Fibroblast of the aortic adventitia (primary cell): ENCODE measurements at regions not wholly inside any gene's neighbourhood (a gene's known extent, or its start where the extent isn't known, plus 50 kb on each side); places are given as distances from the start of the nearest gene placed in this dataset.

Experiments used
- DNase-seq: peaks from one replicate; pipeline ENCODE4 v3.0.0-alpha.2; 2010; ENCODE audit warnings: low read depth
- H3K4me3 ChIP-seq: 2 replicates; pipeline ENCODE4 v1.5.1; 2011; ENCODE audit warnings: low read depth, mild to moderate bottlenecking, control low read depth, low read length, moderate library complexity
- CTCF ChIP-seq: IDR thresholded peaks from 2 replicates; pipeline ENCODE4 v1.5.1; 2011; ENCODE audit warnings: mild to moderate bottlenecking, low read length, control low read depth, inconsistent platforms; ENCODE audit not compliant: insufficient read depth

DNA sequence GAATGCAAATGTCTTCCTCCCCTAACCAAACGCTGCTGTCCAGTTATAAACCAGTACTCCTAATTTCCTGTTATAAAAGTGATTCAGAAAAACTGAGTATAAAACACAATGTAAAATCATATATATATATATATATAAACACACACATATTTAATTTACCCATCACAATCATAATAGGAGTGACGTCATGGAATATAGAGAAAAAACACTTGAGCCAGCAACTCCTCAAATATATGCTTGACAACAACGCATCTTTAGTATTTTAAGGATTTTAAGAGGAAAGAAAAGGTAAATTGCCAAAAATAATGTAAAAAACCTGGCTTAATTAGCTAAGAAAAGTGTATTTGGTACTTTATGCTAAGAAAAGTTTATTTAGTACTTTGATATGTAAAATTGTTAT is 2701.7 kb downstream of the PCDH7 start:
- no peak for DNase-seq
- no peak overlapping the region for H3K4me3 ChIP-seq
- no peak for TF ChIP-seq CTCF

GRCh38 chr4:33422656-33423055 is 2702.5 kb downstream of the PCDH7 start:
- no peak for DNase-seq
- no peak for TF ChIP-seq CTCF
- H3K4me3 ChIP-seq: no peak overlapping the region

DNA sequence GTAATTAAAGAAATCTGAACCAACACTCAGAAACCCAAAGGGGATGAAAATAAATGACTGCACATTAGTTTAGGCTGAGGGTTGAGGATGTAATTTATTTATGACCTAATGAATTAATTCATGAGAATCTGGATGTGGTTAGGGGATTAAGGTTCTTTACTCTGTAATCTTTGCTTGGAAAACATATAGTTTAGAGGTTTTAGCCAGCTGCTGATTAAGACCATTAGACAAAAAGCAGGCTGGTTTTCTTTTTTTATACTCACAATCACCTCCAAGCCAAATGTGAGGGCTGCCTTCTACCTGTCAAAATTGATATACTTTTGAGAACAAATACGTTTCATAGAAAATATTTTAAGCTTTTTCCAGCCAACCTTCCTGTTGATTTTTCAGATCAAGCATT is 2705.8 kb downstream of the PCDH7 start:
- DNase-seq: no peak
- TF ChIP-seq CTCF: no peak
- no peak overlapping the region for H3K4me3 ChIP-seq

DNA sequence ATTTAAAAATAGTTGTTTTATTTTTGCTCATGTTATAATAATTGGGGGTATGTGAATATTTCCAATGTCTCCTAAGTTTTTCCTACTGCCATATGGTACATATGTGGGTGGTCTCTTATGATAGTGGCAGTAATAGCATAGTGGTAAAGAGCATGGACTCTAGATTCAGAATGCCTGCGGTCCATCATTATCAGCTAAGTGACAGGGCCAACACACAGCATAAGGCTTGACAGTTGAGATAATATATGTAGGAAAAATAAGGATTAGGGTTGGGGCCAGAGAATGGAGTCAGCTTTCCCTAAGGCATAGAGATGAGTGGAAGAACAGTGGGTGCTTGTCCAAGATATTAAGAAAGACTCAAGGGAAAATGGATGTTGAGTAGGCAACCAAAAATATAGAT is 2707.5 kb downstream of the PCDH7 start:
- H3K4me3 ChIP-seq: no peak overlapping the region
- TF ChIP-seq CTCF: no peak
- DNase-seq: no peak

DNA sequence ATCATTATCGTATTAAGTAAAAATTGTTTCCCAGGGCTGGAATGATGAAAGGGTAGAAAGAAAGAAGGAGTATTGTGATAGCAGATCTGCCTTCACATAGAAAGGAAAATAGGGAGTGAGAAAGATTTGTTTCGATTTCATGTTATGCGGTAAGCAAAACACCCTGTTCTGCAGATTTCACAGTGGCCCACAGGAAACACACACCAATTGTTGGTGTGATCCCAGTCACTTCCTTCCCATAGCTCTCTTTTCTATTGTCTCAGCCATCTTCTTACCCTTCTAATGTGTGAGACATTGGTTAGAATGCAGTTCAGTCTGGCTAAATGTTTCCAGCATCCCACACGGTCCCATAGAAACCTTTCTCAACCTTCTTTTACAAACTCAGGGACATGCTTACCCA is 2709.8 kb downstream of the PCDH7 start:
- no peak for DNase-seq
- no peak overlapping the region for H3K4me3 ChIP-seq
- TF ChIP-seq CTCF: no peak

DNA sequence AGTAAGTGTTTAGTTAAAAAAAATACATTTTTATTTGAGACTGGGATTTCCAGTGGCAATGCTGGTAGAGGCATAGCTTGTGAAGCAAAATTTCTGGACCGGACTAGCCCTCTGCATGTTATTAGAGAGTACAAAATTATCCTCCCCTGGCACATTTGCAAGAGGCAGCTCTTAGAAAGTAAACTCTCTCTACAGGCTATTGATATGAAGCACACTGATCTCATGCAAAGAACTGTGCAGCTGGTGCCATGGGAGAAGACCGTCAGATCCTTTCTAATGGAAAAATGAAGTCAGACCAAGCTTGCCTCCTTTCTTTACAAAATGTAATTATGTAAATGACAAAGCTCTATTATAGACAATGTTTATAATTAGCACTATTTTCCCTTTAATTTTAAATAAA is 2717.2 kb downstream of the PCDH7 start:
- no peak for DNase-seq
- H3K4me3 ChIP-seq: no peak overlapping the region
- no peak for TF ChIP-seq CTCF

GRCh38 chr4:33446953-33447352 is 2726.8 kb downstream of the PCDH7 start:
- no peak for DNase-seq
- TF ChIP-seq CTCF: no peak
- H3K4me3 ChIP-seq: no peak overlapping the region
